Right lobe of liver (tissue), 4 donors: ENCODE measurements at regions not wholly inside any gene's neighbourhood (a gene's known extent, or its start where the extent isn't known, plus 50 kb on each side); places are given as distances from the start of the nearest gene placed in this dataset.

Source experiments
- CTCF ChIP-seq, 4 donors: fragments of 200-600 bp in 3 of 4; fragments of 450-650 bp in 1 of 4; IDR thresholded peaks; one replicate each; pipeline versions ENCODE4 v1.5.1 to v1.8.0; 2016 to 2022; ENCODE audit warnings: antibody characterized with exemption in 4 of 4, mild to moderate bottlenecking in 2 of 4
- POLR2A ChIP-seq: fragments of 450-650 bp; IDR thresholded peaks from one replicate; pipeline ENCODE4 v1.6.1; 2017; ENCODE audit warnings: antibody characterized with exemption, mild to moderate bottlenecking
- donor health status: DM: no; HTN: no; CAD: no.
- donor health status: DM: no; HTN: no; CAD: no.
- donor health status: DM: no; HTN: yes; CAD: no.

DNA sequence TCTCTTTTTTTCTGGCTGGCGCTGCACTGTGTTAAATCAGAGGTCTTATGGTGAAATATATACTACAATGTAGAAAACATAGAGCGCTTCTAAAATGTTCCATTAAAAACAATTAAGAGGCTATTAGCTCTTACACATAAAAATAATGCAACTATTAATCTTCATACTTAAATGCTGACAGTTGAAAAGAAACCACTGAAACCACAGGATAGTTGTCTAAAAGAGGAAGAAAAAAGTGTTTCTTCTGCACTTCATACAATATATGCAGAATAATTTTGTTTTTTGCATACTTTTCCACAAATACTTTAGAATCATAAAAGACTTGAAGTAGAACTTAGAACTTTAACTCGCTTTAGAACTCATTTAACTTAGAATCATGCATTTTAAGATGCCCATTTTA lies 170.5 kb downstream of the PYDC2 start:
- TF ChIP-seq CTCF (IDR thresholded peaks at IDR 0.05), result no peak
- TF ChIP-seq POLR2A, result no peak
